GM18858 (cell line): ENCODE measurements at regions not wholly inside any gene's neighbourhood (a gene's known extent, or its start where the extent isn't known, plus 50 kb on each side); places are given as distances from the start of the nearest gene placed in this dataset.

Experiments used
- ATAC-seq: cut with Tn5 transposase; IDR thresholded peaks from one replicate; pipeline ENCODE4 v1.9.1; 2021; ENCODE audit not compliant: unreplicated experiment

DNA sequence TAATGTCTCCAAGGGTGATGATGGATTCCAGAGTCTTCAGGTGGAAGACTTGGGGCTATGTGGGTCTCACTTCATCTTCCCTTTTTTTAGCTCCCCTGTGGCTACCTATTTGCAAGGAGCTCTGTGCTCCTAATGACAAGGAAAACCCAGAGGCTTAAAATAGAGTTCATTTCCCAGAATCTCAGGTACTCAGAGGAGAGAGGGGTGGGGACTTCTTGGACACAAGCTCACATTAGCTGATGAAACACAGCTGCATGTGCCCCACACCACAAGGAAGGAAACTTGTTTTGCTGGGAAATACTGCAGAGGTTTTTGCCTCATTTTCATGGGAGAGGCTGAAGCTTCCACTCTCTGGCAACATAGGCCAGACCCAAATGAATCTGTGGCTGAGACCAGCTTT lies 138.6 kb upstream of the SLC1A4 start:
- no peak for ATAC-seq

DNA sequence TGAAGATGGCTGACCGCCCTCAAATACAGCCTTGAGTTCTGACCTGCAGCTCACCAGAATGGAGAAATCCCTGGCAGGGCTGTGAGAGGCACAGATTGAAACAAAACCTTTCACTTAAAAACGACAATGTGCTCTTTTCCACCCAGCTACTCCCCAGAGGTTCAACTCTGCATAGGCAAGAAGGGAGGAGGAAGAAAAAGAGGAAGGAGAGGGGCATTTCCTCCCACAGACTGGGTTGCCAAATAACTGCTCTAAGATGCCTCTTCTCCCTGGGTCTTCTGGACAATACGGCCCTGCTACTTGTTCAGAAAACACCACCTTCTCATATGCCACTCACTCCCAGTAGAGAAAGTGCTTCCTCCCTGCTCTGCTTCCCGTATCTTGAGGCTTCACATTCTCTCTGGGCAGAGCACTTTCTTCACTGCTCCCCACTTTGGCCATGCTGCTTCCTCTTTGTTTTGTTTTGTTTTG lies 136.4 kb upstream of the SLC1A4 start:
- ATAC-seq, result no peak

DNA sequence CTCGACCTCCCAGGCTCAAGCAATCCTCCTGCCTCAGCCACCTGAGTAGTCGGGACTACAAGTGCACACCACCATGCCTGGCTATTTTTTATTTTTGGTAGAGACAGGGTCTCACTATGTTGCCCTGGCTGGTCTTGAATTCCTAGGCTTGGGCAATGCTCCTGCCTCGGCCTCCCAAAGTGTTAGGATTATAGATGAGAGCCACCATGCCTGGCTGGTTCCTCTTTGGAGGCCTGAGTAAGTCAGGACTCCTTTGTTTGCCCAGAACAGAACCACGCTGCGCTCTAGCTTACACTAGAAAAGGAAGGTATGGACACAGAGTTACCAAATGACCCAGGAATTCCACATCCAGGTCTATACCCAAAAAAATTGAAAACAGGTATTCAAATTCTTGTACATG lies 135.9 kb upstream of the SLC1A4 start:
- ATAC-seq, result no peak

DNA sequence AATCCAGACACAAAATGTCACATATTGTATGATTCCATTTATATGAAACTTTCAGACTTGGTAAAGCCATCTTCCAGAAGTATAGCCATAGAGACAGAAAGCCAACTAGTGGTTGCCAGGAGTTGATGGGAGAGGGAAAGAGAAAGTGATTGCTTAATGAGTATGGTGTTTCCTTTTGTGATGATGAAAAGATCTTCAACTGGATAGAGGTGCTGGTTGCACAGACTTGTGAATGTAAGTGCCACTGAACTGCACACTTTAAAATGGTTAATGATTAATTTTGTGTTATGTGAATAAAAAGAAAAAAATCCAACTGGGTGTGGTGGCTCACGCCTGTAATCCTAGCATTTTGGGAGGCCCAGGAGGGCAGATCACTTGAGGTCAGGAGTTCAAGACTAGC lies 135.3 kb upstream of the SLC1A4 start:
- ATAC-seq, result no peak

DNA sequence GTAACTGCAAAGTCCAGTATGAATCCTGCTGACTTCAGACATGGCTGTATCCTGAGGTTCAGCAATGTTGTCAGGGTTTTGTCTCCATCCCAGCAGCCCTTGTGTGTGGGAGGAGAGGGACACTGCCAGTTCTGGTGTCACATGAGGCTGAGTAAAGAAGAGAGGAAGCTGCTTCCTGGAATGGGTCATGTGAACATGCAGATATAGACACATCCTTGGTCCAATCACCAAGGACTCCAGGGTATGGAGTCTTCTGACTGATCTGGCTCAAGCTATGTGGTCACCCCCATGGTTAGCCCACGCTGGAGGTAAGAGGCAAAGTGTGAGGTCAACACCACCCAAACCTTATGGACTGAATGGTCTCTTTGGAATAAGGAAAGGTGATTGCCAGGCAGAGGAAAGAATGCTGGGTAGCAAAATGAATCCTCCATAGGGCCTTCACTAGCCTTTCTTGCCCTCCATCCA lies 134.4 kb upstream of the SLC1A4 start:
- no peak for ATAC-seq

DNA sequence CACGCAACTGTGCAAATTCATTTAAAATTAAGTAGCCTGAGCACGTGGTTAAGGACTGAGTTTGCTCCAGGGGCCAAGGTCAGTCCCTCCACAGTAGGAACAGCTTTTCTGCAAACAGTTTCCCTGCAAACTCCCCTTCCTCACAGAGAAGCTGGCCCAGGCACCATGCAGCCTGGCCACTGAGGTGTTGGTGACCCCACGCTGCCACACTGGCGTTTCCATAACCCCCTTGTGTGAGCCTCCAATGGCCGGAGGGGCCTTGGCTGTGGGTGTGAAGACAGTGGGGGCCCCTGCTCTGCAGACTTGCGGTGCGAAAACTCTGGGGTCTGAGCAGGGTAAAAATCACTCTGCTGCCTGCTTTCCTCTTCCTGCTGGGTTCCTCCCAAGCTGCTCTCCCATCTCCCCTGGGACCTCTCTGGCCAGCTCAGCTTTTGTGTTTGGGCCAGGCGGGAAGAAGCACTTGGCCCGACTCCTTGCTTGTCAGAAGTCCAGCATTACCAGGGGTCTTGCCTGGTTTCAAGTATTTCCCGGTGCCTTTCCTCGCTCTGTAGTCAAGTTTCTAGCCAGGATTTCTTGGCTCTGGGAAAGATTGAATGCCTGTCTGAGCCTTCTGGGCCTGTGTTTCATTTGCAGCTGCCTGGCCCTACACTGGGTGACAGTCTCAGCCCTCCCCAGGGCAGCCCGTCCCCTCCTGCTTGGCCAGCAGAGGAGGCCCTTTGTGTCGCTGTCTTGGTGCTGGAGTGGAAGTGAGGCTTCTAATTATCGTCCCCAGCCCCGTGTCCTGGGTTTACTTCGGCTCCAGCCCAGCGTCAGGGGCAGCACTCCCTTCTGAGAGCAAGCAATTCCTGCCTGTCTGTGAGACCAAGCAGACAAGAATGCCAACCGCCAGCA lies 131.4 kb upstream of the SLC1A4 start:
- no peak for ATAC-seq

DNA sequence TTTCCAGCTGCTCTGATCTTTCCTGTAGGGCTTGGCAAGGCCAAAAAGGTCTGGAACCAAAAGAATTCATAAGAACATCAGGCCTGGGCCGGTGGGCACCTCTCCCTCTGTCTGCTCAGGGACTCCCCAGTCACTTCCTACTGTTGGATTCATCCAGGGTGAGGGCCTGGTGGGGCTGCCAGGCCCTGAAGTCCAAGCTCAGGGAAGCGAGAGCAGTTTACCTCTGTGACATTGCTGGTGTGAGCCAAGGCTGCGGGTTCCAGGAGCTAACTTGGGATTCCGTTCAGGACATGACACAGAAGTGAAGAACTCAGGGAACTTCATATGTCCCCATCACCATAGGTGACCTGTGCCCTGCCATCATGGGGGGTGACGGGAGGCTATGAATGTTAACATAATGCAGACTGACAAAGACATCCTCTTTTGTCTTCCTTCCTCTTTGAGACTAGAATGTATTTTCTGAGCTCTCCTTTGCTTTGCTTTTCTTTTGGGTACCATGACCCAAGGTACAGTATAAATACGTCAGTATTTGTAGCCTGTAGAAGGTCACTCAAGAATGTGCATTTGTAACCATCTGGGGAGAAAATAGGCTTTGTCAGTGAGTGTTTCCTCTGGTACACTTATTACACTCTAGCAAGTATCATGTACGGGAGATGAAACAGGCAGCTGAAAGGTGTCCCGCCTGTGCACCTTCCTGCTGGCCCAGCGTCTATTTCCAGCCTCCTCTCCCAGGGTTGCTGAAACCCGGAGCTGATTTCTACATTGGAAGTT lies 130.5 kb upstream of the SLC1A4 start:
- ATAC-seq, result no peak

DNA sequence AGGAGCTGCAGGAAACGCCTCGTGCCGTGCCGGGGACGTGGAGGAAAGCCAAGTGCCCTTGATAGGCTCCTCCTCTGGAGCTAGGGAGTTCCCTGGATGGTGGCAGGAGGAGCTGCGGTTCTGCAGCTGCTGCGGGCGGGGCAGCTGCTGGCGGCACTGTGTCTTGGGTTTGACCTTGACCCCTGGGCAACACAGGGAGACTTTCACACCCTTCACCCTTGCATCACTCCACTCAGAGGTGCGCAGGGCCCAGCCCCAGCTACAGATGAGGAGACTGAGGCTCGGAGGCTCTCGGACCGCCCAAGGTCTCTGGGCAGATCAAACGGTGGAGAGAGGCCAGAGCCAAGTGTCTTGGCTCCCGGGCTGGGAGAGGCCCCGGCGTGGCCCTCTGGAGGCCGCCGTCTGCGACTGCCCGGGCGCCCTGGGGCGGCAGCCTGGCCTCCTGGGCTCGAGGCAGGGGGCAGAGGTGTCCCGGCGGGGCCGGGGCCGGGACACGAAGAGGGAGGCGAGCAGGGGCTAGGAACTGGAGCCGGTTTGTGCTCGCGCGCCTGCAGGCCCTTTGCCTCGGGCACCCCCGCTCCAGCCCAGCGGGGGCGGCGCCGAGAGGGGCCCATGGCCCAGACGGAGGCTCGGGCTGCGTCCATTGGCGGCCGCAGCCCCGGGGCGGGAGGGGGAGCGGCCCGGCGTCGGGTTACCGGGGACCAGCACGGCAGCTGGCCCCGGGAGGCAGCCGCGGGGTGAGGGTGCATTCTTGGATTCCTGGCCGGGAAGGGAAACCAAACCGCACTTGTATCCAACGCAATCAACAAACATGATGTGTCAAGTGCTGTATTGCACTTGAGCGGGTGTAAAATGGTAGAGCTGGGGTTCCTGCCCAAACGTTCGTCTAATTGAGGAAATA lies 129.6 kb upstream of the SLC1A4 start:
- no peak for ATAC-seq

DNA sequence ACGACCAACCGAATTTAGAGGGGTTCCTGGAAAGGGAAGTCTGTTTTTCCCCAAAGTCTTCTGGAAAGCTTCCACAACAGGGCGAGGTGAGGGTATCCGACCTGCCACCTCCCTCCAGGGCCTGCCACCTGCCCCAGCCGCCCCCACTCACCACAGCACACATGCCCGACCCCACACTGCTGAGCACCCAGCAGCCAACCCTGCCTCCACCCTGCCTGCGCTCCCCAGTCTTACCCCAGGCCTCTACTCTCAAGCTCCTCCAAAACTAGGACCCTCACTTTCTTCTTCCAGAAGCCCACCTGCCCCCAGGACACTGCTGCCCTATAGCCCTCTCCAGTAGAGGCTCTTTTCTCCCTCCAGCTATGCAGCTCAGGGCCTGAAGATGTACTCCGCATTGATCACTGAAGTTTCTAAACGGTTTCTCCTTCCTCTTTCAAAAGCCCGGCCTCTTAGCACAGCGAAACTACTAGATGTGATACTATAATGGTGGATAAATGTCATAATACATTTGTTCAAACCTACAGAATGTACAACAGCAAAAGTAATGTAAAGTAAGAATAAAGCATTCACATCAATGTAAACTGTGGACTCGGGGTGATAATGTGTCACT lies 128.8 kb upstream of the SLC1A4 start:
- ATAC-seq, result no peak

DNA sequence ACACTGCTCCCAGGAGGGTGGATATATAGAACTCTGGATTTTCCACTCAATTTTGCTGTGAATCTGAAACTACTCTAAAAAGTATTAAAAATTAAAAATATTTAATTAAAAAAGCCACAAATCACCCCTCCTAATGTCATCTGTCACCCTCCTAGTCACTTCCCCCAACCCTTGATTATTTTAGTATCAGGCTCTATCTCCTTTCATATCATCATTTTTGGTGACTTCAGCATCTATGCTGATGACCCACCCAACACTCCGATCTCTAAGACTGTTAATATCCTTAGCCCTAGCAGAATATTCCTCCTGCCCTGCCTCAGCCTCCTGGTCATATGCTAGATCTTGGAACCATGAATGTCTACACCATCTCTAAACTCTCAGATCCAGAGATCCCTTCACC lies 128.3 kb upstream of the SLC1A4 start:
- no peak for ATAC-seq

DNA sequence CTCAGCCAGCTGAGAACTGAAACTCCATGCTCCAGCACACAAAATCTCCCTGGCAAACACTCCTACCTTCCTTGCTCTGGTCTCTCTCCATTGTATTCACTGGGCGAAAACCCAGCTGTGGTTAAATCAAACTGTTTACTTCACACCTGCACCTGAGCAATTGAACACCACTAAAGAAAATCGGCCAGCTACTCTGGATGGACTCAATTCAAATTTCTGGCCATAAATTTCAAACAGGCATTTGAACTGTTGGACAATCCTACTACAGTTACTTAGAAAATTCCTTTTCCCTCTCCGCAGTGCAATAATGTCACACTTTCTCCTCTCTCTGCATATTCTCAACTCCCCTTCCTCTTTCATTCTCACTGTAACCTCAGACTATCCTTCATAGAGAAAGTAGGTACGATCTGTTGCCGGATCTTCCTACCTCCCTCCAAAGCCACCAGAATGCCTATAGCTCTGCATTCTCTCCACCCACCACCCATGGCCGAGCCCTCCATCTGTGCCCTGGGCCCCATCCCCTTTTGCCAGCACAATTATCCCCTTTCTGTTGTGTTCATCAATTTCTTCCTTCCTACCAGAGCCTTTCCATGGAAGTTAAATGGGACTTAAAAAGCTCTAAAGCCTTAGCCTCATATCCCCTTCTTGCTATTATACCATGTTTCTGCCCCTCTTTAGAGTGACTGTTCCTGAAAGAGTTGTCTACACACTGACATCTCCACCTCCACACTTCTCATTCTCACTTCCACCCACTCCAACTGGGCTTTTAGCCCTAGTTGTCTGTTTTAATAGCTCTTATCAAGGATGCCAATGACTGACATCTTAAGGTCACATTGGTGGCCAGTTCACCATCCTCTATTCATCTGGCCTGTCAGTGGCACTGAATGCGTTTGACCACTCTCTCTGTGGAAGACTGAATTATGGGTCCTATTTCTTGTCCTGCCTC lies 127.5 kb upstream of the SLC1A4 start:
- ATAC-seq, result no peak

DNA sequence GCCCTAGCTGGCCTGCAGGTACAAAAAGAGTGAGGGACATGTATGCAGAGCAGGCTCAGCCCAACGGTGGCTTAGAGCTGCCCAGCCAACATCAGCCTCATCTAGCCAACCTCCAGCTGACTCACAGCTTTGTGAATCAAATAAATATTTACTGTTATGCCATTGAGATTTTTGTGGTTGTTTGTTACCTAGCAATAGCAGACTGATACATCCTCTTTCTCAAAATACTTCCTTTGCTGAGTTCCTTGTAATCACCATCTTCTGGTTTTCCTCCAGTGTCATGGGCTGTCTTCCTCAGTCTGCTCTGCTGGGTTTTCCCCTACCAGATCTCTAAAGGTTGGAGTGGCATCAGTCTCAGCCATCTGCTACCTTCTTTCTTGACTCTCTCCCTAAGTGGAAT lies 126.6 kb upstream of the SLC1A4 start:
- no peak for ATAC-seq

DNA sequence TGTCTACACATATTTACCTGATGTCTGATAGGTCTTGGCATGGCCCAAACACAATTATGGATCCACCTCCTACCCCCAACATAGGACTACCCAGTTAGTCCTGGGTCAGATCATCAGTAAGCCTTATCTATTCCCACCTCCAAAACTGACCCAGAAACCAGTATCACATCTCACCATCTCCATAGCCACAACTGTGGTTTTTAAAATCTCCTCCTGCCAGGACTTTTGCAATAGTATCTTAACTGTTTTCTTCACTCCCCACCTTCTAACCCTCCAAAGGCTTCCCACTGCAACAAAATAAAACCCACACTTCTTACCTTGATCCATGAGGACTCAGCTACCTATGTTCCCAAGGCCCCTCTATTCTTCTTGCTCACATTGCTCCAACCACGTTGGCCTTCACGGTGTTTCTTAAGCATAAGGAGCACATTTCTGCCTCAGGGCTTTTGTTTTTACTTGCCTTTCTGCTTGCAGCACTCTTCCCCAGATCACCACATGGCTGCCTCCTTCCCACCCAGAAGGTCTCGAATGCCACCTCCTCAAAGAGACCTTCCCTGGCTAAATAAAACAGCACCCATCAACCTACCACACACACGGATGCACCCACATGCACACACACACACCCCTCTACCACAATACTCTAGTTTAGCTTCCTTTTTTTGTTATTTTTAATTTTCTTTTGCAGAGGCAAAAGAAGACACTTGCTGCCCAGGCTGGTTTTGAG lies 125.9 kb upstream of the SLC1A4 start:
- ATAC-seq, result no peak

DNA sequence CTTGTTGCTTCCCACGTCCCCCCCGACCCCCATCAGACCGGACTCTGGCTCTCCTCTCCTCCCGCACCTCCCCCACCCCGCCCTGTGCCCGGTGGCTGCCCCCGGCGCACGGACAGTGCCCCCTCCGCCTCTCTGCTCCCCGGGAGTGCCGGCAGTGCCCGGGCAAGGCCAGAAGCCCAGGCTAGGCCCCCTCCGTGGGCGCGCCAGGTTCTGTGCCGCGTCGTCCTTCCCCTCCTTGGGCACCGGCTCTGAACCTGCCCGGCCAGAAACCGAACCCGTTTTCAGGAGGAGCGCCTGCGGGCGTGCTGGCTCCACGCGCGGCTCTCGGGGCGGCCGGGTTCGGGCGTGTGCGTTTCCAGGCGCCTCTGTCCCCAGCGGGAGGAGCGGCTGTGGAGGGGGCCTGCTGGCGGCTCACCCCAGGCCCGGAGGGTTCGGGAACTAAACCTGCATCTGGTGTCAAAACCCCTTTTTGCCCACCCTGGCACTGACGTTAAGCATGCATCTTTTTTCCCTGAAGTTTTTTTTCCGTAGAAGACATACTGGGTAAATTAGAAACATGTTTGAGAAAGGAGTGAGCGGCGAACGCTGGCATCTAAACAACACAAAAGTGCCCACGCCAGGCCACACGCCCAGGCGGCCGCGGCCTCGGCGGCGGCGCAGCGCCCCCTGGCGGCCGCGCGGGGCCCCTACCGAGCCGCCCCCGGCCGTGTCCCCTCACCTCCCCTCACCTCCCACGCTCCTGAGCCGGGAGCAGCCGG lies 123.9 kb upstream of the SLC1A4 start:
- ATAC-seq, result no peak

DNA sequence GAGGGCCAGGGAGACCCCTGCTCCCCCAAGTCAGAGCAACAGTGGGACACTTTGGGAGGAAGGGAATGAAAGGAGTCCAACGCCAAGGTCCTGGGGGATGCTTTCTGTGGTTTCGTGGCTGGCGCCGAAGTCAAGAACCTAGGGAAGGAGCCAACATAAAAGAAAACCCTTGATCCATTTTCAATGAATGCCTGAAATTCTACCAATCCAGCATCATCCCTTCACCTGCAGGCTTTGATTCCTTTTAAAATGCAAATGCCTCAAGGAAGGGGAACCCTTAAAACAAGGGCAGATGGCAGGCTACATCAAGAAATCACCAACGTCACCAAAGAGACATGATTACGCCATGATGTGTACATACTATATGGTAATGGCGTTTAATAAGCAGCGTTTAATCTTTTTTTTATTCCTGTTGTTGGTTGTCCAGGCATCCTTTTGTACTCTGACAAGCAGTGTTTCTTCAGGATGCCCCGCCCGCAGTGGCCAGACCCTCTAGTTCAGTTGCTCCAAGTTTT lies 123.3 kb upstream of the SLC1A4 start:
- no peak for ATAC-seq

DNA sequence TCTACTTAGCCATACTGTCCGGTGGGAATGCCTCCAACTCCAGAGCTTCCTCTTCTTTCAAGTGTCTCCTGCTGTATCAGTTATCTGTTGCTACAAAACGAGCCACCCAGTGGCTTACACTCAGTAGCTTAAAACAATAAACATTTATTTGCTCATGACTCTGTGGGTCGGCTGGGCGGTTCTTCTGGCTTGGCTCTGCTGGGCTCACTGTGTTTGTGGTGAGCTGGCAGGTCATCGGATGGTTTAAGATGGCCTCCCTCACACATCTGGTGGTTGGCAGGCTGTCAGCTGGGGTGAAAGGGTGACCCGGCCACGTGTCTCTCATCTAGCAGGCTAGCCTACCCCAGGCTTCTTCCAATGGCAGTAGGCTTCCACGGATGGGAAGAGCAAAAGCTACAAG lies 122.4 kb upstream of the SLC1A4 start:
- ATAC-seq, result no peak

DNA sequence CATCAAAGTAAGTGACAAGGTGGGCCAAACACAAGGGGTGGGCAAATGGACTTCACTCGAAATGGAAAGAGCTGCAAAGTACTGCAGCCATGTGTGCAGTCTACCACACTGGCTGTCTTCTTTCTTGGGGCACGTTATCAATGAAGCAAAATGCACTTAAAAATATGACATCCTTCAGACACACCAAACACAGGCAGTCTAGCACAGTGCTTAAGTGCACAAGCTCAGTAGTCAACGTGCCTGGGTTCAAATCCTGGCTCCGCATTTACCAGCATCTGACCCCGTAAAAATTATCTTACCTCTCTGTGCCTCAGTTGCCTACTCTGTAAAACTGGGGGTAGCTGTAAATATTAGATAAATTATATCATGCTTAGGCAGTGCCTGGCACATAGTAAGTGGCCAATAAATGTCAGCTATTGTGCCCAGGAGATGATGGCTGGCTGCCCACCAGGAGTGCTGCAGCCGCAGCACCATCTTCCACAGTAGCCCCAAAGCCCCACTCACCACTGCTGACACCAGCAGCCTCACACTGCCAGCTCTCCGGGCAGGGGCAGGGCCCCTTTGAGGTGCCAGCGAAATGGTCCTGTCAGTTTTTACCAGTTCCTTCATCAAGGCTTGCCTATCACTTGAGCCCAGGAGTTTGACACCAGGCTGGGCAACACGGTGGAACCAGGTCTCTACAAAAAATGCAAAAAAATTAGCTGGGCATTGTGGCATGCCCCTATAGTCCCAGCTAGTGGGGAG lies 121.8 kb upstream of the SLC1A4 start:
- ATAC-seq, result no peak
